PC-3 (cell line): ENCODE measurements at regions not wholly inside any gene's neighbourhood (a gene's known extent, or its start where the extent isn't known, plus 50 kb on each side); places are given as distances from the start of the nearest gene placed in this dataset.

ENCODE experiments used
- CTCF ChIP-seq: fragments of 300-600 bp; sonication (generic); conservative IDR thresholded peaks from 2 replicates; pipeline ENCODE4 v1.5.1; 2017; ENCODE audit warnings: antibody characterized with exemption, low read depth, mild to moderate bottlenecking, low read length
- EZH2 ChIP-seq: fragments of 300-600 bp; sonication (generic); IDR thresholded peaks from one replicate; pipeline ENCODE4 v1.6.1; 2017; ENCODE audit warnings: antibody characterized with exemption, mild to moderate bottlenecking, low read length; ENCODE audit not compliant: unreplicated experiment
- EZH2phosphoT487 ChIP-seq: fragments of 300-600 bp; sonication (generic); IDR thresholded peaks from 2 replicates; pipeline ENCODE4 v1.6.1; 2018; ENCODE audit warnings: mild to moderate bottlenecking, antibody characterized with exemption, low read length, borderline replicate concordance

GRCh38 chr6:148616841-148617240 lies 130.0 kb upstream of the UST start:
- no peak for TF ChIP-seq CTCF
- TF ChIP-seq EZH2: no peak
- TF ChIP-seq EZH2phosphoT487: no peak
